ENCODE measurements at regions not wholly inside any gene's neighbourhood (a gene's known extent, or its start where the extent isn't known, plus 50 kb on each side); places are given as distances from the start of the nearest gene placed in this dataset.

- Histone ChIP-seq H3K27ac (no peak overlapping the region), H3K4me3 (no peak overlapping the region), H3K4me1 (replicated peaks in 1 of 2) (peaks cover 0 to 38% of the 10 kb centered on the region in 2 donors)
- ATAC-seq (replicated peaks in 6 of 8) = no peak
- WGBS, 10 experiments = 0 to 82% (median 40%) methylated on average over 1 to 3 of the region's 3 CpGs; no CpG with 5 or more reads in 1 of the 10 experiments
- in situ Hi-C loops (cut with MboI; ENCODE audit: low pct_unique_long_range_greater_than_20kb in 2 of 9, low sequenced_read_pairs in 9 of 9, unreplicated experiment in 9 of 9) = no loop called here
Measured at GRCh38 chr4:18203966-18204365, 182.4 kb upstream of the LCORL start.

GRCh38 chr4:18202486-18202885 lies 180.9 kb upstream of the LCORL start:
- no peak overlapping the region for H3K27ac ChIP-seq
- 9 to 100% (median 69%) methylated on average over 1 to 7 of the region's 7 CpGs for WGBS, 10 experiments
- peaks cover 0 to 38% of the 10 kb centered on the region in 2 donors for H3K4me1 ChIP-seq (replicated peaks in 1 of 2)
- no peak for ATAC-seq (replicated peaks in 6 of 8)
- no peak overlapping the region for H3K4me3 ChIP-seq
- in situ Hi-C loops (cut with MboI; ENCODE audit: low pct_unique_long_range_greater_than_20kb in 2 of 9, low sequenced_read_pairs in 9 of 9, unreplicated experiment in 9 of 9) = no loop called here

GRCh38 chr4:18201885-18202284 lies 180.3 kb upstream of the LCORL start:
- 23 to 93% (median 78%) methylated on average over 1 to 3 of the region's 3 CpGs; no CpG with 5 or more reads in 2 of the 10 experiments for WGBS, 10 experiments
- ATAC-seq (replicated peaks in 6 of 8) = no peak
- Histone ChIP-seq H3K4me3 (no peak overlapping the region), H3K27ac (no peak overlapping the region), H3K4me1 (replicated peaks in 1 of 2) (peaks cover 0 to 38% of the 10 kb centered on the region in 2 donors)
- in situ Hi-C loops (cut with MboI; ENCODE audit: low pct_unique_long_range_greater_than_20kb in 2 of 9, low sequenced_read_pairs in 9 of 9, unreplicated experiment in 9 of 9) = no loop called here

- no peak for ATAC-seq (replicated peaks in 6 of 8)
- WGBS, 10 experiments = 0 to 100% methylated on average over 1 to 2 of the region's 6 CpGs; no CpG with 5 or more reads in 8 of the 10 experiments
- in situ Hi-C loops (cut with MboI; ENCODE audit: low pct_unique_long_range_greater_than_20kb in 2 of 9, low sequenced_read_pairs in 9 of 9, unreplicated experiment in 9 of 9) = no loop called here
Measured at GRCh38 chr4:18198653-18199052, 177.1 kb upstream of the LCORL start.

GRCh38 chr4:18197467-18197866 lies 175.9 kb upstream of the LCORL start:
- H3K4me1 ChIP-seq (replicated peaks in 1 of 2) = peaks cover 0 to 9% of the 10 kb centered on the region in 2 donors
- no peak overlapping the region for H3K4me3 ChIP-seq
- ATAC-seq (replicated peaks in 6 of 8) = no peak
- in situ Hi-C loops (cut with MboI; ENCODE audit: low pct_unique_long_range_greater_than_20kb in 2 of 9, low sequenced_read_pairs in 9 of 9, unreplicated experiment in 9 of 9) = no loop called here
- no peak overlapping the region for H3K27ac ChIP-seq
- 23 to 100% (median 47%) methylated on average over 1 to 4 of the region's 5 CpGs; no CpG with 5 or more reads in 4 of the 10 experiments for WGBS, 10 experiments

More at GRCh38 chr4:18198653-18199052, 177.1 kb upstream of the LCORL start:
- Histone ChIP-seq H3K27ac (no peak overlapping the region), H3K4me1 (replicated peaks in 1 of 2) (peaks cover 0 to 21% of the 10 kb centered on the region in 2 donors), H3K4me3 (no peak overlapping the region)

GRCh38 chr4:18194278-18194677 lies 172.7 kb upstream of the LCORL start:
- H3K4me3 ChIP-seq = no peak overlapping the region
- WGBS, 10 experiments = 3 to 90% (median 53%) methylated on average over 2 to 6 of the region's 6 CpGs
- no peak for ATAC-seq (replicated peaks in 6 of 8)
- in situ Hi-C loops (cut with MboI; ENCODE audit: low pct_unique_long_range_greater_than_20kb in 2 of 9, low sequenced_read_pairs in 9 of 9, unreplicated experiment in 9 of 9) = no loop called here
- no peak overlapping the region for H3K27ac ChIP-seq
- H3K4me1 ChIP-seq (replicated peaks in 1 of 2) = no peaks in the 10 kb centered on the region

- no peak overlapping the region for H3K27ac ChIP-seq
- no peak for ATAC-seq (replicated peaks in 6 of 8)
- in situ Hi-C loops (cut with MboI; ENCODE audit: low pct_unique_long_range_greater_than_20kb in 2 of 9, low sequenced_read_pairs in 9 of 9, unreplicated experiment in 9 of 9) = no loop called here
- no peaks in the 10 kb centered on the region for H3K4me1 ChIP-seq (replicated peaks in 1 of 2)
- no peak overlapping the region for H3K4me3 ChIP-seq
- WGBS, 10 experiments = 0 to 100% (median 62%) methylated on average over 1 to 3 of the region's 3 CpGs; no CpG with 5 or more reads in 1 of the 10 experiments
Measured at GRCh38 chr4:18192901-18193300, 171.3 kb upstream of the LCORL start.

GRCh38 chr4:18185491-18185890 lies 163.9 kb upstream of the LCORL start:
- in situ Hi-C loops (cut with MboI; ENCODE audit: low pct_unique_long_range_greater_than_20kb in 2 of 9, low sequenced_read_pairs in 9 of 9, unreplicated experiment in 9 of 9) = no loop called here
- WGBS, 10 experiments = 0 to 100% (median 50%) methylated on average over 1 to 2 of the region's 2 CpGs; no CpG with 5 or more reads in 2 of the 10 experiments
- H3K27ac ChIP-seq = no peak overlapping the region
- H3K4me3 ChIP-seq = no peak overlapping the region
- no peaks in the 10 kb centered on the region for H3K4me1 ChIP-seq (replicated peaks in 1 of 2)
- ATAC-seq (replicated peaks in 6 of 8) = no peak

- H3K4me3 ChIP-seq = no peak overlapping the region
- ATAC-seq (replicated peaks in 6 of 8) = peak in 1 of 8 experiments; percentile 29
- no peaks in the 10 kb centered on the region for H3K4me1 ChIP-seq (replicated peaks in 1 of 2)
- in situ Hi-C loops (cut with MboI; ENCODE audit: low pct_unique_long_range_greater_than_20kb in 2 of 9, low sequenced_read_pairs in 9 of 9, unreplicated experiment in 9 of 9) = no loop called here
- no peak overlapping the region for H3K27ac ChIP-seq
Measured at GRCh38 chr4:18180892-18181291, 159.3 kb upstream of the LCORL start.

- Histone ChIP-seq H3K4me1 (replicated peaks in 1 of 2) (no peaks in the 10 kb centered on the region), H3K4me3 (no peak overlapping the region), H3K27ac (no peak overlapping the region)
- WGBS, 10 experiments = 0 to 100% (median 59%) methylated on average over 1 to 4 of the region's 4 CpGs; no CpG with 5 or more reads in 1 of the 10 experiments
- in situ Hi-C loops (cut with MboI; ENCODE audit: low pct_unique_long_range_greater_than_20kb in 2 of 9, low sequenced_read_pairs in 9 of 9, unreplicated experiment in 9 of 9) = no loop called here
- peak in 1 of 8 experiments; percentile 24 for ATAC-seq (replicated peaks in 6 of 8)
Measured at GRCh38 chr4:18180122-18180521, 158.6 kb upstream of the LCORL start.

GRCh38 chr4:18171896-18172295 lies 150.3 kb upstream of the LCORL start:
- ATAC-seq (replicated peaks in 6 of 8) = no peak
- H3K27ac ChIP-seq = no peak overlapping the region
- no peak overlapping the region for H3K4me3 ChIP-seq
- 10 to 85% (median 42%) methylated on average over 1 to 2 of the region's 2 CpGs; no CpG with 5 or more reads in 4 of the 10 experiments for WGBS, 10 experiments
- H3K4me1 ChIP-seq (replicated peaks in 1 of 2) = no peaks in the 10 kb centered on the region
- in situ Hi-C loops (cut with MboI; ENCODE audit: low pct_unique_long_range_greater_than_20kb in 2 of 9, low sequenced_read_pairs in 9 of 9, unreplicated experiment in 9 of 9) = no loop called here

- no peak overlapping the region for H3K27ac ChIP-seq
- H3K4me3 ChIP-seq = no peak overlapping the region
- in situ Hi-C loops (cut with MboI; ENCODE audit: low pct_unique_long_range_greater_than_20kb in 2 of 9, low sequenced_read_pairs in 9 of 9, unreplicated experiment in 9 of 9) = no loop called here
- no peak for ATAC-seq (replicated peaks in 6 of 8)
- no peaks in the 10 kb centered on the region for H3K4me1 ChIP-seq (replicated peaks in 1 of 2)
- 0 to 87% (median 25%) methylated on average over 1 to 4 of the region's 4 CpGs; no CpG with 5 or more reads in 3 of the 10 experiments for WGBS, 10 experiments
Measured at GRCh38 chr4:18167831-18168230, 146.3 kb upstream of the LCORL start.

- H3K4me1 ChIP-seq (replicated peaks in 1 of 2) = no peaks in the 10 kb centered on the region
- ATAC-seq (replicated peaks in 6 of 8) = no peak
- H3K4me3 ChIP-seq = no peak overlapping the region
- H3K27ac ChIP-seq = no peak overlapping the region
- in situ Hi-C loops (cut with MboI; ENCODE audit: low pct_unique_long_range_greater_than_20kb in 2 of 9, low sequenced_read_pairs in 9 of 9, unreplicated experiment in 9 of 9) = no loop called here
- 0 to 82% (median 66%) methylated on average over 1 to 3 of the region's 3 CpGs; no CpG with 5 or more reads in 4 of the 10 experiments for WGBS, 10 experiments
Measured at GRCh38 chr4:18166925-18167324, 145.4 kb upstream of the LCORL start.

- in situ Hi-C loops (cut with MboI; ENCODE audit: low pct_unique_long_range_greater_than_20kb in 2 of 9, low sequenced_read_pairs in 9 of 9, unreplicated experiment in 9 of 9) = no loop called here
- H3K4me1 ChIP-seq (replicated peaks in 1 of 2) = no peaks in the 10 kb centered on the region
- no peak for ATAC-seq (replicated peaks in 6 of 8)
Measured at GRCh38 chr4:18162453-18162852, 140.9 kb upstream of the LCORL start.

More at GRCh38 chr4:18162453-18162852, 140.9 kb upstream of the LCORL start:
- 0 to 100% (median 52%) methylated on average over 1 of the region's 1 CpG; no CpG with 5 or more reads in 2 of the 10 experiments for WGBS, 10 experiments
- no peak overlapping the region for H3K27ac ChIP-seq
- no peak overlapping the region for H3K4me3 ChIP-seq

Measured in motor neuron (in vitro differentiated cells).